Midbrain (tissue), 1 donor: ENCODE measurements at regions not wholly inside any gene's neighbourhood (a gene's known extent, or its start where the extent isn't known, plus 50 kb on each side); places are given as distances from the start of the nearest gene placed in this dataset.
"Not testable (repeated sequence)": the region's sequence is repeated elsewhere in the genome, so short reads cannot be mapped to it uniquely, and the experiment has no call there.

Experiments used
- DNase-seq: peaks from one replicate; lab custom pipeline; 2025; lab: John Stamatoyannopoulos, UW

GRCh38 chr2:156779416-156780120, 343.4 kb downstream of the GPD2 start:
- no peak for DNase-seq

DNA sequence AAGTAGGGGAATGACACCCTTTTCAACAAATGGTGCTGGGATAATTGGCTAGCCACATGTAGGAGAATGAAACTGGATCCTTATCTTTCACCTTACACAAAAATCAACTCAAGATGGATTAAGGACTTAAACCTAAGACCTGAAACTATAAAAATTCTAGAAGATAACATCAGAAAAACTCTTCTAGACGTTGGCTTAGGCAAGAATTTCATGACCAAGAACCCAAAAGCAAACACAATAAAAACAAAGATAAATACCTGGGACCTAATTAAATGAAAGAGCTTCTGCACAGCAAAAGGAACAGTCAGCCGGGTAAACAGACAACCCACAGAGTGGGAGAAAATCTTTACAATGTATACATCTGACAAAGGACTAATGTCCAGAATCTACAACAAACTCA, 345.5 kb downstream of the GPD2 start:
- DNase-seq: not testable (repeated sequence)

DNA sequence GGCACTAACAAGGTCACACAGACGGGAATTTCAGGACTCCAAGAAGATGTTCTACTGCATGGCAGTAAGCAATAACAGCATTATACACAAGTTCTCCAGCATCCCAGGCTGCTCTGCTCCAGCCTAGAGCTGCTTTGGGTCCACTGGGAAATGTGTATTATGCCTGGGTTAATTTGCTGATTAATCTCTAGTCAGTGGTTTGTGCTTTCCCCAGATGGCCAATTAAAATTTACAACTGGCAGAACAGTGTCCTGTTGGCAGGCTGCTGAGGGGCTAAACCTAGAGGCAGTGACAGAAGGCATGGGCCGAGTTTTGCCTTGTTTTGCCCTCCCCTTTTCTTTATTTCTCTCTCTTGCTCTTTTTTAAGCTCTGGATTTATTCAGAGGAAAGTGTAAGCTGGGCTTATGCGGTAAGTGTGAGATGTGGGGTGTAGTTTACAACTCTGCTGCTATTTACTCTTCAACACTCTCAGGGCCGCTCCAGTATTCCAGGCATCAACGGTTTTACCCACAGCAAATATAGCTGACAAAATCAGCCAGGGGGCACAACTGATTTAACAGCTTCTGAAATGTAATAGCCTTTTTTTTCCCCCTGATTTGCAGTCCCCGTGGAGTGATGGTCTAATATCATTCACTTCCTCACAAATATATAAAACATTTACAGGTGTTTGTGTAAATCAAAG, 348.0 kb downstream of the GPD2 start:
- DNase-seq: no peak

DNA sequence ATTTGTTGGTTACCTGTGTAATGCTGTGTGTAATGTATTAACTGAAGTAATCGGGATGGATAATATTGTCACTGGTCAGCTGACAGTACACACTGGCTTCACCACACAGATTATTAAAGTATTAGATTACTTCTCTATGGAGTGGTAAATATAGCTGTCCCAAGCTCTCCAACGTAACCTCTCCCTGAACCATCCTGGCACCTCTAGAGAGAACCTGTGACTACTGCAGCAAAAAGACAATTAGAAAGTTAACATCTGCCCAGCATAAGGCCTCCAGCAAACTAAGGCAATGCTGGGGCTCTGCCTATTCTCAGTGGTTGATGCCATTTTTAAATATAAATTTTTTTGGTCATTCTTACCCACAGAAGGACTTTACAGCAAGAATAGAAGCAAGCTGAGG, 351.3 kb downstream of the GPD2 start:
- no peak for DNase-seq

DNA sequence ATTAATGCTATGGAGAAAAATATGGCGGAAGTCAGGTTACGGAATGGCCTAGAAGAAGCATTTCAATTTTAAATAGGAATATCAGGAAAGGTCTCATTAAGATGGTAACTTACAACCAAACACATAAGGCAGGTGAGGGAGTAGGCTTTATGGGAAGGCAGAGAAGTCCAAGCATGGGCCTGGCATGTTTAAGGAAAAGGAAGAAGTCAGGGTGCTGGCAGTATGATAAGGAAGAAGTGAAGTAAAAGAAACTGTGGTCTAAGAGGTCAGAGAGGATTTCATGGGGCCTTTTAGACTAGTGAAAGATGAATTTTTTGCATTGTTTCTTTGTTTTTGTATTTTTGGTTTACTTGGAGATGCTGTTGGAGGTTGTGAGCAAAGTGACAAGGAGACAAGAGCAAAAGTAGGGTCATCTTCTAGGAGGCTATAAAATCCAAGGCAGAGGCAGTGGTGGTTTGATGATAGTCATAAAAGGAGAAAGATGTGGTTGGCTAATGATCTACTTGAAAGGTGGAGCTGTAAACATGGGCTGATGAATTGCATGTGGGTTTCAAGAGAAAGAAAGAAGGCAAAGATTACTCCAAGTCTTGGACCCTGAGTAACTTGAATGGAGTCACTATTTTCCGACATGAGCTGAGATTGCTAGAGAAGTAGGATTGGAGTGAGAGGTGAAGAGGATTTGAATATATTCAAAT, 354.3 kb downstream of the GPD2 start:
- no peak for DNase-seq

GRCh38 chr2:156792242-156792840, 356.2 kb downstream of the GPD2 start:
- DNase-seq: no peak

- no peak for DNase-seq
Observed at GRCh38 chr2:156797832-156798231, 361.7 kb downstream of the GPD2 start.

- DNase-seq: no peak
Observed at GRCh38 chr2:156800065-156800653, 364.0 kb downstream of the GPD2 start.

- no peak for DNase-seq
Observed at GRCh38 chr2:156800781-156801361, 364.7 kb downstream of the GPD2 start.

DNA sequence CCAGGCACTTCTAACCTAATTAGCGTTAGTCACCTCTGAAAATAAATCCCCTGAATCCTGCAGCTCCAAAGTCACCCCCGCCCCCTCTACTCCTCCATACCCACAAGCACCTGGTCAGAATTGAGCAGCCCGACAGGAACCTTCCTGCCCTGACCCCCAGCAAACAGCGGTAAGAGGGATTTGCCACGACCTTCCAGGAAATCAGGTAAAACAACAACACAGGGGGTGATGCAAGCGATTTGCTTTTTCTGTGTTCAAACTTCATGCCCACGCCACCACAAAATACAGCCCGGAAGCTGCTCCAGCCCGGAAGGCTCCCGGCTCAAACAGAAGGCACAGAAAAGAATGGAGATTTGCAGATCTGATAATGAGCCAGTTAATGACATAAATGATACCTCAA, 367.1 kb downstream of the GPD2 start:
- DNase-seq: no peak

DNA sequence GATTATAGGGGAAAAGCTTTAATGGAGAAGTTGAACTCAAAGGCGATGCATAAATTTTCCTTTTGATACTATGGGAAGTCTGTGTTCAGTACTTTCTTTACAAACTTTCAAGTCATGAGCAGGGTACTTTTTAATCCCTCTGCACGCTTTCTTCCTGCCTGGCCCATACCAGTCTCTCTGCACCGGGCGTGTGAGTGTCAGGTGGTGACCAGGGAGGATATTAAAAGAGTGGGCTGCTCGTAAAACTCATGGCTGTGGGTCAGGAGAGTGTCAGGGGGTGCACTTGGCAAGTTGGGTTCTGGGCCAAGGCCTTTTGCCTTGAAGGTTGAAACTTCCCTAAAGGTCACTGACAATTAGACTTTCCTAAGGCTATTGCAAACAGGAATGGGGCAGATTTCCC, 367.8 kb downstream of the GPD2 start:
- DNase-seq: no peak

DNA sequence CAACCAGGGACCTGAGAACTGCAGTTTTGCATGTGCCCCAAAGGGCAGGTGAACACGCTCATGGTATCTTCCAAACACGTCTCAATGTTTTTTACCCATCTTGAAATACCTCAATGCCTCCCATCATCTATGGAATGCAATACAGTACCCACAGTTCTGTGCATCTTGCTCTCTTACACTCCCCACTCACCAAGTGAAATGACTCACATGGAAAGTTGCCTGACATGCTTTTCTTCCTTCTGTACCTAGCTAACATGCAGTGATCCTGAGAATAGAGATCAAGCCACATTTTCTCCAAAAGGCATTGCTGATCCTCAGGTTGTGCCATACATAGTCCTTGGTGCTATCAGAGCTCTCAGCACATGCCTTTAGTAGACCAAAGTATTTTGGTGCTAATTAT, 373.9 kb downstream of the GPD2 start:
- DNase-seq: no peak

DNA sequence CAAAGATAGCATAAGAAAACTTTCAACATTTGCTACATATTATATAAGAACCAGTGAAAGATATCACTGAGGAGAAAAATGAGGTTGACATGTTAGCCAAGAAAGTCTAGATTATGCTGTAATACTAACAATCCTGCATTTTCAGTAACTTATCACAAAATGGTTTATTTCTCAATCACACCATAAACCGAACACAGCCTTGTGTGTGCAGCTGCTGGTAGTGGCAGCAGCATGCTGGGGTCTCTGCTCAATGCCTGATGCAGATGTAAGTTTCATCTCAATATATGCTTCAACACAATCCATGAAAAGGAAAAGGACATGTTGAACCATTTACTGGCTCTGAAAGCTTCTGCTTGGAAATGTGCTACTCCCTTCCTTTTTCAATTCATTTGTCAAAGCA, 376.3 kb downstream of the GPD2 start:
- no peak for DNase-seq

DNA sequence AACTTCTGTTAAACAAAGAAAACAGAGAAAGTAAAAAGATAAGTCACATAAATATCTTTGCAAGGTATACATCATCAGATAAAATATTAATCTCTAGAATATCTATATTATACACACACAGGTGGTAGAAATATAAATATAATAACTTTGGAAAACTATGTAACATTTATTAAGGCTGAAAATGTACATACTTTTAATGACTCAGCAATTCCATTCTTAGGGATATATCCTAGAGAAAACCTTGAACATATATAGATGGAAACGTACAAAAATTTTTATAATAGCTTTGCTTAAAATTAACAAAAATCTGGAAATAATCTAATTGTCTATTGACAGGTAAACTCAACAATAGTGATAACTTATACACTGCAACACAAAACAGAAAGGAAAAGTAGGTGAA, 381.3 kb downstream of the GPD2 start:
- no peak for DNase-seq

DNA sequence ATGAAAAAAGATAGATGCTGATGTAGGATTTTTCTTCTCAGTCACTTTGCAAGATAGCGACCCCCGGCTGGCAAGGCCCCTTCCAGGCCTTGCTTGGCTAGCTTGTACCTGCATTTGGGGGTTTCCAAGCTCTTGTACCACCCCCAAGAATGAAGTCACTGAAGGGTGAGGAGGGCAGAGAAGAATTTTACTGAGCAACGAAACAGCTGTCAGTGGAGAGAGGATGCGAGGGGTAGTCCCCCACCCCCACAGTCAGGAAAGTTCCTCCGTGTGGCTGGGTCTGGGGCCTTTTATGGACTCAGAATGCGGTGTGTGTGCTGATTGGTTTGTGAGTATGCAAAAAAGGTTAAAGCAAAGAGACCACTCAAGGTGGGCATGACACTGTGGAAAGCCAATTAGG, 382.0 kb downstream of the GPD2 start:
- no peak for DNase-seq

DNA sequence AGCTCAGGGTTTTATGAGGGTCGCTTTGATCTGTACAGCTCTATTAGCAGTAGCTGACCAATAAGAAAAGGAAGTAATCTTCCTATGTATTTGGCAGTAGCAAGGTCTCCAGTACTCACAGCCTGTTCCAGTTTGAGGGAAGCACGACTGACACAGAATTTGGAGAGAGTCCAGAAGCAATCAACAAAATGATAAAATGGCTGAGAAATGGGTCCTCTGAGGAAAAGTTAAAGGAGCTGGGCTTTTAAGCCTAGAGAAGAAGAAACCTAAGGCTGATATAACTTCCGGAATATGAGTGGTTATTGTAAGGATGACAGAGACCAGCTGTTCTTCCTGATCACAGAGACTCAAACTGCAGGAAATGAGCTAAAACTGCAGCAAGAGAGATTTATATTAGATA, 382.8 kb downstream of the GPD2 start:
- DNase-seq: no peak

GRCh38 chr2:156826341-156826933, 390.3 kb downstream of the GPD2 start:
- DNase-seq: no peak

DNA sequence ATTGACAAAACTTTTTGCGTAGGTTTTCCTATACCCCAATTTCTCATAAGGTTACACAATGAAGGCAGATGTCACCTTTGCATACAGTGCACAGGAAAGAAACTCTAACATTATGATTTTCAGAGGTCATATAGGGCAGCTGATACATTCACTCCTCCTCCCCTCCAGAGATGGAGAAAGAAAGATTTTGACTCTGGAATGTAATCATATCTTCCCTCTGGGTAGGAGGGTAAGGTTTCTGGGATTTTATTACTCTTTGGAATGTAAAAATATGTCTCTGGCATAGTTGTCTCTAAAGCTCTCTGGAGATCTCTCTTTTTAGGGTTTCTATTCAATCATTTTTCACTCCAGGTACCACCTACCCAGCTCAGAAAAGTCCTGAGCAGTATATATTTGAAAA, 398.3 kb downstream of the GPD2 start:
- DNase-seq: no peak

DNA sequence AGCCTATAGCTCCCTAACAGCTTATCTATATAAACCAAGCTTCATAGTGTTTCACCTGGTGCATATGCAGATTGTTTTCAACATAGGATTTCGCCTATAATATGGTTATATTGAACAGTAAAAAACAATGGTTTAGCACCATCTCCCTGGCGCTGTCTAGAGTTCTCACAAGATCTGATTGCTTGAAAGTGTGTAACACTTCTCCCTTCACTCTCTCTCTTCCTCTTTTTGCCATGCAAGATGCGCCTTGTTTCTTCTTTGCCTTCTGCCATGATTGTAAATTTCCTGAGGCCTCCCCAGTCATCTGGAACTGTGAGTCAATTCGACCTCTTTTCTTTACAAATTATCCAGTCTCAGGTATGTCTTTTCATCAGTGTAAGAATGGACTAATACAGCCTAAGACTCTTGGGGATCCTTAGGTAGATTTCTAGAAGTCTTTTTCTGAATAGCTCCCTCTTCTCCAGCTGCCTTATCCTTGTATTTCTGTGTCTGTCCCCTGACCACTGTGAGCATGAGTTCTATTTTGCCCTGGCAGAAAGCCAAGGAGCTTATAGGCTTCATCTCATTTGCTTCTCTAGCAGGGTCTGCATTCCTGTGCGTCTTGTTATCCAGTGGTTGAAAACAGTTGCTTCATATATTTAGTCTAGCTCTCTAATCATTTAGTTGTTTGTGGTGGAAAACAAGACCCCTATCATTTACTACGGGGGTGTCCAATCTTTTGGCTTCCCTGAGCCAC, 401.6 kb downstream of the GPD2 start:
- DNase-seq: no peak

DNA sequence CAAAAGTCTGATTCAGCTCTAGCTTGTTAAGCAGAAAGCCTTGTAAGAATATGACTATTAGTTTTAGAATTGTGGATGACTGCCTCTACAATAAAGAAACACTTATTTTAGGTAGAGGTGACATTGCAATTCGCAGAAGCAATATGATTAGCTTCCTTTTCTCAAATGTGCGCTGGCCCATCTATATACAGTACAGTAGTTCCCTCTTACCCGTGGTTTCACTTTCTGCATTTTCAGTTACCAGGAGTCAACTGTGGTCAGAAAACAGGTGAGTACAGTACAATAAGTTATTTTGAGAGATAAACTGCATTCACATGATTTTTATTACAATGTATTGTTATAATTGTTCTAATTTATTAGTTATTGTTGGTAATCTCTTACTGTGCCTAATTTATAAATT, 405.1 kb downstream of the GPD2 start:
- no peak for DNase-seq
